ENCODE measurements at regions not wholly inside any gene's neighbourhood (a gene's known extent, or its start where the extent isn't known, plus 50 kb on each side); places are given as distances from the start of the nearest gene placed in this dataset.

- H3K4me1 Mint-ChIP-seq (ENCODE audit: unreplicated experiment): peaks cover 31% of the 10 kb centered on the region
- no peak for TF ChIP-seq CTCF (conservative IDR thresholded peaks at IDR 0.05)
- no peak overlapping the region for H3K27ac Mint-ChIP-seq
- peaks cover 3% of the 10 kb centered on the region for H3K36me3 Mint-ChIP-seq
- no peak for DNase-seq (ENCODE audit: extremely low spot score, unreplicated experiment)
- H3K4me3 Mint-ChIP-seq: no peak overlapping the region
- H3K27me3 Mint-ChIP-seq: no peaks in the 10 kb centered on the region
- peaks cover 6% of the 10 kb centered on the region for H3K9me3 Mint-ChIP-seq
These were observed 230.2 kb upstream of the DAPK1 start for GRCh38 chr9:87267251-87268070.

GRCh38 chr9:87269296-87270176, 228.1 kb upstream of the DAPK1 start:
- H3K27me3 Mint-ChIP-seq: peaks cover 2% of the 10 kb centered on the region
- peak overlapping the region; percentile 57 for H3K27ac Mint-ChIP-seq
- H3K9me3 Mint-ChIP-seq: peaks cover 6% of the 10 kb centered on the region
- no peak for TF ChIP-seq CTCF (conservative IDR thresholded peaks at IDR 0.05)
- no peaks in the 10 kb centered on the region for H3K36me3 Mint-ChIP-seq
- peak overlapping the region; percentile 35 for H3K4me3 Mint-ChIP-seq
- H3K4me1 Mint-ChIP-seq (ENCODE audit: unreplicated experiment): peaks cover 41% of the 10 kb centered on the region
- no peak for DNase-seq (ENCODE audit: extremely low spot score, unreplicated experiment)

- no peak for DNase-seq (ENCODE audit: extremely low spot score, unreplicated experiment)
These were observed 227.3 kb upstream of the DAPK1 start for GRCh38 chr9:87270221-87270847.

GRCh38 chr9:87270848-87271234, 226.8 kb upstream of the DAPK1 start:
- Mint-ChIP-seq H3K27me3 (peaks cover 3% of the 10 kb centered on the region), H3K4me1 (ENCODE audit: unreplicated experiment) (peaks cover 43% of the 10 kb centered on the region), H3K4me3 (peak overlapping the region; percentile 8), H3K9me3 (peaks cover 3% of the 10 kb centered on the region), H3K27ac (peak overlapping the region; percentile 57), H3K36me3 (no peaks in the 10 kb centered on the region)
- DNase-seq (ENCODE audit: extremely low spot score, unreplicated experiment): no peak
- no peak for TF ChIP-seq CTCF (conservative IDR thresholded peaks at IDR 0.05)

More at GRCh38 chr9:87270221-87270847, 227.3 kb upstream of the DAPK1 start:
- peak overlapping the region; percentile 57 for H3K27ac Mint-ChIP-seq
- peak overlapping the region; percentile 35 for H3K4me3 Mint-ChIP-seq
- peaks cover 3% of the 10 kb centered on the region for H3K27me3 Mint-ChIP-seq
- peaks cover 43% of the 10 kb centered on the region for H3K4me1 Mint-ChIP-seq (ENCODE audit: unreplicated experiment)
- H3K9me3 Mint-ChIP-seq: peaks cover 6% of the 10 kb centered on the region
- no peaks in the 10 kb centered on the region for H3K36me3 Mint-ChIP-seq
- TF ChIP-seq CTCF (conservative IDR thresholded peaks at IDR 0.05): no peak

DNA sequence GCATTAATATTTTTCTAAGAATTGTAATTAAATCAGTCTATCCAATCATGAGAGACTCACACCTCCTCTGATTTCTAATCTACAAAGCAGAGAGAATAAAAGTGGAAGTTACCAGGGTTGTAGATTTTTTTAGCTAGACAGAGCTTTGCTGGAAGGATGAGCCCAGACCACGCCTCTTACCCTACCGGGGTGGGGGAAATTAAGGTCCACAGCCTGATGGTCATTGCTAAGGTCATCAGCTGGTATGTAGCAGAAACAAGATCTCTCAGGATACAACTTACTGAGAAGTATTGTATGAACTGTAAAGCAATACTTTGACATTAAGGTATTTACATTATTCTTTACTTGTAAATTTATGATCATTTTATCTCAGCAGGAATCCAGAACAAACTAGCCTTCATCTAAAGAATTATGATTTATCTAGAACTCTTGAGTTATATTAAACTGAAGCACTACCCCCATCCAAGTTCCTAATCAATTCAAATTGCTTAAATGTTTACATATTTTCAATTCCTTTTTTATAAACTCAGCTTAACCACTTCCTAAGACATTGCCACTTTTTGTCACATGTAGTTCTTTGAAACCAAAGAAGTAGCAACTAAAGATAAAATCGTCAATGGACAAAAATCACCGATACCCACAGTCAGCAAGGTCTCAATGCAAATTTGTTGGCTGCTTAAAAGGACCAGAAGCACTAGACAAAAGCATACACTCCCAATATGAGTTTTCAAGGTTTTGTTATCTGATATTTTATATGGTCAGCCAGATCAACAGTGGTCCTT, 225.8 kb upstream of the DAPK1 start:
- Mint-ChIP-seq H3K4me1 (ENCODE audit: unreplicated experiment) (peaks cover 49% of the 10 kb centered on the region), H3K27ac (no peak overlapping the region)
- TF ChIP-seq CTCF (conservative IDR thresholded peaks at IDR 0.05): no peak

More for the DNA sequence above, 225.8 kb upstream of the DAPK1 start:
- DNase-seq (ENCODE audit: extremely low spot score, unreplicated experiment): no peak
- no peaks in the 10 kb centered on the region for H3K36me3 Mint-ChIP-seq
- H3K9me3 Mint-ChIP-seq: no peaks in the 10 kb centered on the region
- H3K4me3 Mint-ChIP-seq: no peak overlapping the region
- peaks cover 6% of the 10 kb centered on the region for H3K27me3 Mint-ChIP-seq
